Stimulated activated CD8-positive, alpha-beta memory T cell treated with anti-CD3 and anti-CD28 coated beads, Interleukin-7, amount 100 ng/mL, for 4 hours (primary cell): ENCODE measurements at regions not wholly inside any gene's neighbourhood (a gene's known extent, or its start where the extent isn't known, plus 50 kb on each side); places are given as distances from the start of the nearest gene placed in this dataset.
"Not testable (repeated sequence)": the region's sequence is repeated elsewhere in the genome, so short reads cannot be mapped to it uniquely, and the experiment has no call there.

Source experiments
- DNase-seq, 2 donors: peaks; one replicate each; pipeline ENCODE4 v3.0.0-alpha.2; 2020; ENCODE audit warnings: low read depth in 2 of 2

DNA sequence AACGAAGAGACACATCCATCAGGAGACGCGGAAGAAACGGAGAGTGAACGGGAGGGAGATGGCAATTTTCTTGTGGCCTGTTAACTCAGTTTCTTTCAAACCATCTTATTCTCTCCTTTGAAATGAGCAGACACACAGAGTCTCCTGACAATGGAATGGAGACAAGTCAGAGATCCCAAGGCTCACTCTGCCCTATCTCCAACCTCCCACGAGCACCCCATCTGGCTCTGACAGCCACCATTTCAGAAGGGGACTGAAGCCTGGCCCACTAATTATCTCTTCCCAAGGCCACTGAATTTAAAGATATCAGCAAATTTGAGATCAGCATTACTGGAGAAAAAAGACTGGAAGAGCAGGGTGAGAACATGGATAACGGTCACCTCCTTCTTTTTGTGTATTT is 215.6 kb downstream of the DHX15 start:
- DNase-seq: no peak

- no peak for DNase-seq
Measured at GRCh38 chr4:24364852-24365251, 219.5 kb downstream of the DHX15 start.

DNA sequence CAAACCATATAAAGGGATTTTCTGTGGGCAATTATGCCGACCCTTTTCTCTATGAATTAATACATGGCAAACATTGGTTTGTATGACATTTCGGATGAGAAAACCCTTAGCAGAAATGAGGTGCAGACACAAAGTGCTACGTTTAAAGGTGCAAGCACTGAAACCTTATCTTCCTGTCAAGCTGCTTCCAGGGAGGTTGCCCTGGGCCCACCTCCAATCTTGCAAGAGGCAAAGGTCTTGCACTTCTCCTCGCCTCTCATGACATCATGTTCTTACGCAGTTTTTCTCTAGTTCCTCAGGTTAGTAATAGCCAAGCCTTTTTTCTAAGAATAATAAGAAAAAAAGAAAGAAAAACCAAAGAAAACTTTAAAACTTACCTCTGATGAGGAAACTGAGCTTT is 220.1 kb downstream of the DHX15 start:
- DNase-seq: no peak

DNA sequence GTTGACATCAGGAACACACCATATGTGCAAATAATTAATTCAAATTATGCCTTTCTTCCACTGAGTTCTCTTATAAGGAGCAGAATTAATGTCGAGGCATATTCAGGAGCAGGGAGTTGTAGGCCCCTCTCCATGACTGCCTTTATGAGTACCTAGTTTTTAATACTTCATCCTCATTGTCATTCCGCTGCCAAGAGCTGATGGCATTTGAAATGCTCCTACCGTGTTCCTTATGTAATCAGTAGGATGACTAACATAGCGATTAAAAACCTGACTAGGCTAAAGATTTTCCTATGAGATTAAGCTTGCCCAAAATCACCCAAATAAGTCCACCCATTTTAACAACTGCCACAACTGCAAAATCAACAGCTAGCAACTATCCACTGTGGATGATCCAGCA is 220.6 kb downstream of the DHX15 start:
- no peak for DNase-seq

- DNase-seq: no peak
Measured at GRCh38 chr4:24352112-24352511, 232.2 kb downstream of the DHX15 start.

DNA sequence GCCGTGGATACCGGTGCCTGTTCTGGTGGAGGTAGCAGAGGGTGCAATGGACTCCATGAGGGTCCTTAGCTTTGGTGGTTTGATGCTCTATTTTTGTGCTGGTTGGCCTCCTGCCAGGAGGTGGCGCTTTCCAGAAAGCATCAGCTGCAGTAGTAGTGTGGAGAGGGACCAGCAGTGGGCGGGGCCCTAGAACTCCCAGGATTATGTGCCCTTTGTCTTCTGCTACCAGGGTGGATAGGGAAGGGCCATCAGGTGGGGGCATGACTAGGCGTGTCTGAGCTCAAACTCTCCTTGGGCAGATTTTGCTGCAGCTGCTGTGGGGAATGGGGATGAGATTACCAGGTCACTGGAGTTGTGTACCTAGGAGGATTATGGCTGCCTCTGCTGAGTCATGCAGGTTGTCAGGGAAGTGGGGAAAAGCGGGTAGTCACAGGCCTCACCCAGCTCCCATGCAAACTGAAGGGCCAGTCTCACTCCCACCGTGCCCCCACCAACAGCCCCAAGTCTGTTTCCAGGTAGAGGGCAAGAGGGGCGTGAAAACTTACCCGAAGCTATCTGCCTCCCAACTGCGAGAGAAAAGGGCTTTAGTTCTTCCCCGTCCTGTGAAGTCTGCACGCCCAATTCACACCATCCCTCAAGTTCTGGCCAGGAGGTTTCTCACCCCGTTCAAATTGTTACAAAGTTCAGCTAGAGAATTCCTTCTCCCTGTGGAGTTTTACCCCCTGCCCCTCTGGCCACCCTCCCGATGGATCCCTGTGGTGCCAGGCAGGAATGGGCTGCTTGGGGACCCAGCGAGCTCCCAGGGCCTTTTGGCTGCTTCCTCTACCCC is 235.0 kb downstream of the DHX15 start:
- DNase-seq: not testable (repeated sequence)

- DNase-seq: no peak
Measured at GRCh38 chr4:24339260-24339659, 245.1 kb downstream of the DHX15 start.

GRCh38 chr4:24337451-24338190 is 246.7 kb downstream of the DHX15 start:
- DNase-seq: no peak

DNA sequence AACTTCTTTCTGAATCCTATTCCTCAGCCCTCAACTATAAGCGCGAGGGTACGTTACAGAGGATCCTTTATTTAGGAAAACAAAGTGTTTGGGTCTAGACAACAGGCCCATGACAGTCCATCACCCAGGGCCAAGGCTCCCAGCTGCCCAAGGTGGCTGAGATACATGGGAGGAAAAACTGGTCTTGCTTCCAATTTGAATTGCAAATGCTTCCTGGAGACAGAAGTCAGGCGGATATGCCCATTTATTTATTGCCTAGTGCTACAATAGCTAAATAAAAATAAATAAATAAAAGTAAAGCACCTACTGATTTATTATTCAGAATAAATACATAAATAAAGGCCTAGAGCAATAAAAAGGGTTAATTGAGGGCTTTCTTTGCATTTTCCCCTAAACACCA is 248.7 kb downstream of the DHX15 start:
- DNase-seq: no peak

GRCh38 chr4:24334906-24335305 is 249.4 kb downstream of the DHX15 start:
- no peak for DNase-seq

DNA sequence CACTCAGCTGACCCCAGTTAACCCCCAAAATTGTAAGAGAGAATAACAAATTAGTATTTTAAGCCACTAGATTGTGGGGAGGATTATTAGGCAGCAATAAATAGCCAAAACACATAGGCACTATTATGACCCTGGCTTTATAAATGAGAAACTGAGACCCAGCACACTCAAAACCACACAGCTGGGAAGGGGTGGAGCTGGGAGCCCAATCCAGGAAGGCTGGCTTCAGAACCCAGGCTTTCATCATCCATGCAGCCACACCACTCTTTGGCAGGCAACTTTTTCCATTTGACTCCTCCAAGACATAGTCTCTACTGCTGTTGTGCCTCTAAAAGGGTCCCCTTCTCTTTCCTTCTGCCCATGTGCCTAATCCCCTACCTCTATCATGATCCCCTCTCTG is 253.8 kb downstream of the DHX15 start:
- DNase-seq: no peak

- no peak for DNase-seq
Measured at GRCh38 chr4:24330172-24330571, 254.2 kb downstream of the DHX15 start.

DNA sequence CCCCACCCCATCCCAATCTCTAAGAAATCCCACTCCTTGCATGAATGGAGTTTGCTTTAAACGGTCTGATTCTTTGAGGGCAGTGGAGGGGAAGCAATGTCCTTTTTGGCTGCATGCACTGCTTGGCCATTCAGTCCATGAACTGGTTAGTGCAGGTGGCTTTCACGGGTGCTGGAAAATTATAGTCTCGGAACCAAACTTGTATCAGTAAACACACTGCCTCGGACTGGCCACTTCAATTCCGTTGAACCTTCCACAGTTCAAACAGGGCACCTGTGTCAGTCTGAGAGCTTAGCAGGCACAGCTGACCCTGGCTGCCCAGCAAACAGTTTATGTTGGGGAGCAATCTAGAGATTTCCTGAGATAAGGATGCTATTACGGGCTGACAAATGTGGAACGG is 255.6 kb downstream of the DHX15 start:
- DNase-seq: no peak

DNA sequence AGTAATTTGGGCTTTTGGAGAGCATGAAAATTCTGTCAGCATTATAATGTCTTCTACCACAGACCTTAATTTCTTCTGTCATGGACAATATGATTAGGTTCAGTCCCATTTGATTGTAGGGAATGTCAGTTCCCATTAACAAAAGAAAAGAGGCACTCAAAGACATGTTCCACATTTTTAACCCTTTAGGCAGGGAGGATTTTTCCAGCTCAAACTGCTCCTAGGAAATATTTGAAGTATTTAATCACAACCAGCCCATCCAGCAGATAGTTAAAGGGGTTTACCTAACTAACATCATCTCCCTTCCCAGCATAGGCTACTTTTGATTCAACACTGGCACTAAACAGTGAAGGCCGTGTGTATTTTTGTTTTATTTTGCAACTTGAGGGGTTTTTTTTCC is 256.0 kb downstream of the DHX15 start:
- no peak for DNase-seq

DNA sequence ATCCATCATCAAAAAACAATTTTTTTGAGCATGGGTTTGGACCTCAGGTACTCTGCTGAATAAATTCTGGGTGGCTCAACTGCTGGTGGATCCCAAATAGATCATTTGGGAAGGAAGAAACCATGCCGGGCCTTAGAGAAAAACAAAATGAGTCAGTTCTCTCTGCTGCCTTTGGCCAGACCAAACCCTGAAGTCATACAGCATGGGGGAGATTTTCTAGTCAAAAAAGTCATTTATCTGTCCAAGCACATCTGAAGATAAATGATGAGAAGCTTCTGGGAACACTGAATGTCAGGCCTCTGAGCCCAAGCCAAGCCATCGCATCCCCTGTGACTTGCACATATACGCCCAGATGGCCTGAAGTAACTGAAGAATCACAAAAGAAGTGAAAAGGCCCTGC is 261.4 kb downstream of the DHX15 start:
- no peak for DNase-seq

DNA sequence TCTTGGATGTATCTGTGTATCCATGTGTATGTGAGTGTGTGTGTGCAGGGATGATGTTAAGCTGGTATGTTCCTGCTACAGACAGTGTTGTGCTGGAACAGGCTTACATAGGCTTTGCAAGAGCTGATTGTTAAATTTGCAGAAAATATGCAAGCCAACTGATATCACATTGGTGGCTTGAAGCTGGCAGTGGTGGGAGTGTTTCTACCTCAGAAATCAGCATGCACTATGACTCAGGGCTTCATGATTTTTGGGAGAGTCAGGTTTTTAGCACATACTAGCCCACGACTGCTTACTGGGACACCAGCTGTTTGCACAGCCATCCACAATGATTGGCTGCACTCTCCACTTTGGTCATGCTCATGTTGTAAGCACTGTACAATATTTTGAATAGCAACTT is 261.8 kb downstream of the DHX15 start:
- no peak for DNase-seq

- DNase-seq: no peak
Measured at GRCh38 chr4:24321616-24322015, 262.7 kb downstream of the DHX15 start.

DNA sequence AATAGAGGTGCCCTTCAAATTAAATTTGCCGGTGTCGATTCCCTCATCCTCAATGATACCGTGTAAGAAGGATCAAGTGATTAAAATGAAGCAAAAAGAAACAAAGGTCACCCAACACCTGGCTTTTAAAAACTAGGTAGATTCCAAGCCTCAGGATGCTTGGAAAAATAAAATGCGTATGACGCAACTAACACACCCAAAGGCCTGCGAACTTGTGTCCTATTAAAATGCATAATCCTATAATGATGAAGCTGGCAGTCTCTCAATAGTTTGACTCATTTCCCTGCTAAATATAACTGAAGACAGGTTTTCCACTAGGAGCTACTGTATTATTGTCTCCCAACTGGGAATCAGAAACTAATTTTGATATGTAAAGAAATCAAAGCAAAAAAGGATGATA is 263.2 kb downstream of the DHX15 start:
- no peak for DNase-seq

DNA sequence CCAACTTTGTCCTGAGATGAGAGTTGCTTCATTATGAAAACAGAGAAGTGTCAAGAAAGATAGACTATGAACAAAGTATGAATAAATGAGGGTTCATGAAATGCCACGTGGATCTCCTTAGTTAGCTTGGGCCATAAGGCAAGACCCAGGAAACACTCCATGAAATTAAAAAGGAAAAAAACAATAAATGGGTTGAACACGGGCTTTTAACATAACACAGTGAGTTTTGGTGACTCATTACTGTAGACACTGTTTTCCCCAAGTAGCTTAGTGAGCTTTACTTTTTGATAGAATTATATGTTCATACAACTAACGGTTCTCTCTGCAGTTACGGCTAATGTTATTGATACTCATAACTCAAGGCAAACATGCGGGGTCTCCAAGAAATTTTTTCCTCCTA is 265.0 kb downstream of the DHX15 start:
- DNase-seq: no peak

DNA sequence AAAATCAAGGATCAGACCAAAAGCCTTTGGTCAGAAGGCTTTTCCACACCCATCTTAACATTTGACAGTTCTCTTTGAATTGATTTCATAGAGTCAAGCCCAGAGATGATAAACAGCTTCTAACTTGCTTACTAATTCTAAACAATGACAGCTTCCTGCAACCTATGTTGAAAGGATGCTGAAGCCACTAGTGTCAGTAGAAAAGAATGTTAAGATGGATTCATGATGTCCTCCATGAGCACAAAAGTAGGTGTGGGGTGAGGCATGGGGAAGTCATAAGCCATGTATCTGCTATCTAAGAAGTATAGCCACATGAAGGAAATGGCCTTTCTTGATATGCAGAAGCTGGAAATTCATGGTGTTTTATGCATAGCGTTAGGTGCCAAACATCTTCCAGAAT is 269.3 kb downstream of the DHX15 start:
- no peak for DNase-seq

GRCh38 chr4:24312261-24312913 is 272.0 kb downstream of the DHX15 start:
- no peak for DNase-seq

DNA sequence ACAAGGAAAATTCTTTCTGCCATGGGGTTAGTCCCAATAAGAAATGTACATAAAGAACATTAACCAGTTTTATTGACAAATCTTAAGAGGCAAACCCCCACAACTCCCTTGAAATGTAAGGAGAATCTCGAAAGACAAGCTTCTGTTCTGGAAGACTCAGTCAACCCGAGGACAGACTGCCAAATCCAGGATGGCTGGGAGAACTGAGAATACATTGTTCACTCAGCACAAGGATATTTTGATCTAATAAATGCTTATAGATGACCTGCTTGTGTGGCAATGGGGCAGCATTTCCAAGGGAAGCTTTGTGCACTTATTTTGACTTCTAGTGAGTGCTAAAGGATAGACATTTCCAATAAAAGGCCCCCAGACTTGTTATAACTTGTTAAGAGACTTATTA is 280.4 kb downstream of the DHX15 start:
- no peak for DNase-seq

DNA sequence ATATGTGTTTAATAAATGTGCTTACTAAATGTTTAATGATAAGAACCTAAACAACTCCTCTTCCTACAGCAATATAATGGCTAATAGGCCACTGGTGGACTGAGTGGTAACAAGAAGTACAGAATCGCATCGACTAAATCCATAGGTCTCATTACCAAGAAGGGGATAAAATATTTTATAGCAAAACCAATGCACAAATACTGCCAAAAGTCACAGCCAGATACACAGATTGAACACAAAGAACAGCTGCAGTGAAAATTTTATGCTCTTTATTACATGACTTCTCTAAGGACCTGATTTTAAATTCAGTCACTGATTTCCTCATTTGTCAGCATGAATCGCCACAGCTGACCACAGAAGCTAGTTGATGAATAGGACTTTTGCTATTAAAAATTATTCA is 285.4 kb downstream of the DHX15 start:
- no peak for DNase-seq
